Endothelial cell of umbilical vein (primary cell): ENCODE measurements at regions not wholly inside any gene's neighbourhood (a gene's known extent, or its start where the extent isn't known, plus 50 kb on each side); places are given as distances from the start of the nearest gene placed in this dataset.

Experiments
- POLR2A ChIP-seq: IDR thresholded peaks from 2 replicates; pipeline ENCODE4 v1.6.1; 2012; ENCODE audit warnings: low read depth, mild to moderate bottlenecking, control low read depth, low read length
- POLR2AphosphoS5 ChIP-seq: IDR thresholded peaks from 2 replicates; pipeline ENCODE4 v1.6.1; 2012; ENCODE audit warnings: low read depth, mild to moderate bottlenecking, control low read depth, low read length, moderate library complexity; ENCODE audit not compliant: insufficient read depth
- TF ChIP-seq, protein P1 (sequence below), 2 donors: IDR thresholded peaks; 1 replicate in 1 of 2; 2 replicates in 1 of 2; pipeline ENCODE4 v1.5.1; 2011; ENCODE audit warnings: low read length in 2 of 2, mild to moderate bottlenecking in 2 of 2, moderate library complexity in 2 of 2, control low read depth in 1 of 2, inconsistent platforms in 1 of 2, low read depth in 1 of 2; ENCODE audit not compliant: insufficient read depth in 1 of 2; ENCODE audit errors: extremely low read depth in 1 of 2

DNA sequence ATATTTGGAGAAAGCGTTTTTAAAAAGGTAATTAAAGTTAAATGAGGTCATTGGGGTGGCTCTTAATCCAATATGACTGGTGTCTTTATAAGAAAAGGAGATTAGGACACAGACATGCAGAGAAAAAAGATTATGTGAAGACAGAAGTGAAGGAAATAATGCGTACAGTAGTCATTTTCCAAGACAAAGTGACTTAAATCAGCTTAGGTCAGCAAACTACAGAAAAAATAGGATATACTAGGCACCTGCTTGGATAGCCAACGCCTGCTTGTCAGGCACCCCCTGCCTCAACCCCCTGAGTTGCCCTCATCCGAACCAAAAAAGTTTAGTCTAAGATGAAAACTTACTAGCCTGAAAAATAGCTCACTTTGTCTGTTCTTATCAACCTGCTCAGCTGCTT lies 58.2 kb upstream of the SPAG17 start:
- TF ChIP-seq, protein P1, sequence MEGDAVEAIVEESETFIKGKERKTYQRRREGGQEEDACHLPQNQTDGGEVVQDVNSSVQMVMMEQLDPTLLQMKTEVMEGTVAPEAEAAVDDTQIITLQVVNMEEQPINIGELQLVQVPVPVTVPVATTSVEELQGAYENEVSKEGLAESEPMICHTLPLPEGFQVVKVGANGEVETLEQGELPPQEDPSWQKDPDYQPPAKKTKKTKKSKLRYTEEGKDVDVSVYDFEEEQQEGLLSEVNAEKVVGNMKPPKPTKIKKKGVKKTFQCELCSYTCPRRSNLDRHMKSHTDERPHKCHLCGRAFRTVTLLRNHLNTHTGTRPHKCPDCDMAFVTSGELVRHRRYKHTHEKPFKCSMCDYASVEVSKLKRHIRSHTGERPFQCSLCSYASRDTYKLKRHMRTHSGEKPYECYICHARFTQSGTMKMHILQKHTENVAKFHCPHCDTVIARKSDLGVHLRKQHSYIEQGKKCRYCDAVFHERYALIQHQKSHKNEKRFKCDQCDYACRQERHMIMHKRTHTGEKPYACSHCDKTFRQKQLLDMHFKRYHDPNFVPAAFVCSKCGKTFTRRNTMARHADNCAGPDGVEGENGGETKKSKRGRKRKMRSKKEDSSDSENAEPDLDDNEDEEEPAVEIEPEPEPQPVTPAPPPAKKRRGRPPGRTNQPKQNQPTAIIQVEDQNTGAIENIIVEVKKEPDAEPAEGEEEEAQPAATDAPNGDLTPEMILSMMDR (IDR thresholded peaks at IDR 0.05; ENCODE audit: extremely low read depth in 1 of 2, insufficient read depth in 1 of 2, low read depth in 1 of 2, low read length in 2 of 2): no peak
- TF ChIP-seq POLR2A: no peak
- TF ChIP-seq POLR2AphosphoS5: no peak
